Lung (tissue), 11 donors: ENCODE measurements at regions not wholly inside any gene's neighbourhood (a gene's known extent, or its start where the extent isn't known, plus 50 kb on each side); places are given as distances from the start of the nearest gene placed in this dataset.

Experiments
- ATAC-seq: fragments of 200-7000 bp; cut with Tn5 transposase; one replicate; pipeline ENCODE4 v1.9.1; 2020; ENCODE audit warnings: moderate number of reproducible peaks; ENCODE audit not compliant: insufficient read depth, low FRiP score
- DNase-seq, 3 donors: peaks; one replicate each; pipeline ENCODE4 v3.0.0-alpha.2; 2013 to 2017
- H3K27ac ChIP-seq, 2 donors: one replicate each; pipeline ENCODE4 v1.5.1; 2013; ENCODE audit warnings: mild to moderate bottlenecking in 2 of 2, moderate library complexity in 2 of 2, control low read depth in 1 of 2, inconsistent platforms in 1 of 2, low read depth in 1 of 2, low read length in 1 of 2
- H3K27me3 ChIP-seq, 3 donors: one replicate each; pipeline ENCODE4 v1.5.1; 2013; ENCODE audit warnings: low read length in 2 of 3; ENCODE audit not compliant: control insufficient read depth in 3 of 3, insufficient read depth in 3 of 3
- H3K36me3 ChIP-seq, 4 donors: one replicate each; pipeline ENCODE4 v1.5.1; 2013; ENCODE audit warnings: low read length in 4 of 4, mild to moderate bottlenecking in 1 of 4, moderate library complexity in 1 of 4; ENCODE audit not compliant: control insufficient read depth in 4 of 4, insufficient read depth in 4 of 4
- H3K4me1 ChIP-seq, 5 donors: one replicate each; pipeline ENCODE4 v1.5.1; 2013; ENCODE audit warnings: low read length in 5 of 5, mild to moderate bottlenecking in 2 of 5, moderate library complexity in 1 of 5; ENCODE audit not compliant: control insufficient read depth in 5 of 5, insufficient read depth in 5 of 5
- H3K4me3 ChIP-seq: one replicate; pipeline ENCODE4 v1.5.1; 2013; ENCODE audit warnings: mild to moderate bottlenecking, control low read depth, moderate library complexity
- H3K9ac ChIP-seq, 2 donors: one replicate each; pipeline ENCODE4 v1.5.1; 2013; ENCODE audit warnings: low read length in 2 of 2, control low read depth in 1 of 2; ENCODE audit not compliant: insufficient read depth in 1 of 2
- H3K9me3 ChIP-seq, 4 donors: one replicate each; pipeline ENCODE4 v1.5.1; 2013; ENCODE audit warnings: low read length in 3 of 4, mild to moderate bottlenecking in 1 of 4, moderate library complexity in 1 of 4; ENCODE audit not compliant: control insufficient read depth in 4 of 4, insufficient read depth in 3 of 4
- WGBS, 2 donors: extraction: QIAGEN DNeasy Blood & Tissue Kit; methylation state at CpG; one replicate each; pipeline ENCODE4 v1.1.7; 2013; 5-methylcytosine and 5-hydroxymethylcytosine counted together
- TF ChIP-seq, protein P1 (sequence below): IDR thresholded peaks from 2 replicates; pipeline ENCODE4 v1.5.1; 2012; ENCODE audit warnings: mild to moderate bottlenecking; ENCODE audit errors: control extremely low read depth, extremely low read depth
- donor health status: control.
- donor health status: control.
- donor health status: Bipolar disorder and iron deficiency.
- donor health status: healthy.
- donor health status: DM: yes; HTN: yes; CAD: no.

DNA sequence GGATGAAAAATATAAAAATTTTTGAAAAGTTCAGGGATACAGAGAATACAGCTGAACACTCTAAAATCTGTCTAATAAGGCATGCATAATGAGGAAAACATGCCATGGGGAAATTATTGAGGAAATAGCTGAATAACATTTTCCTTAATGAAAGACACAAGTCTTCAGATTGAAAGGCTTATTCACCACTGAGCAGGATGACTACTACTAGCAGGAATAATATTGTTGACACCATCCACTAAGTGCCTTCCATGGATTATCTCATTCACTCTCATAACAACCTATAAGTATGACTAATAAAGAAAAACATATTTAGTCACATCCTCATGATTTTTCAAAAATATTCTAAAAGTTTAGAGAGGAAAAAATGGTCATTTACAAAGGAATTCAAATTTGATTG, 96.7 kb upstream of the FER start:
- Histone ChIP-seq H3K27ac (no peak overlapping the region), H3K9me3 (peaks cover 0 to 6% (median 2%) of the 10 kb centered on the region in 4 donors), H3K4me3 (no peak overlapping the region), H3K36me3 (no peaks in the 10 kb centered on the region), H3K4me1 (no peaks in the 10 kb centered on the region), H3K27me3 (no peaks in the 10 kb centered on the region), H3K9ac (no peak overlapping the region)
- ATAC-seq, result no peak
- no peak for DNase-seq
- TF ChIP-seq, protein P1, sequence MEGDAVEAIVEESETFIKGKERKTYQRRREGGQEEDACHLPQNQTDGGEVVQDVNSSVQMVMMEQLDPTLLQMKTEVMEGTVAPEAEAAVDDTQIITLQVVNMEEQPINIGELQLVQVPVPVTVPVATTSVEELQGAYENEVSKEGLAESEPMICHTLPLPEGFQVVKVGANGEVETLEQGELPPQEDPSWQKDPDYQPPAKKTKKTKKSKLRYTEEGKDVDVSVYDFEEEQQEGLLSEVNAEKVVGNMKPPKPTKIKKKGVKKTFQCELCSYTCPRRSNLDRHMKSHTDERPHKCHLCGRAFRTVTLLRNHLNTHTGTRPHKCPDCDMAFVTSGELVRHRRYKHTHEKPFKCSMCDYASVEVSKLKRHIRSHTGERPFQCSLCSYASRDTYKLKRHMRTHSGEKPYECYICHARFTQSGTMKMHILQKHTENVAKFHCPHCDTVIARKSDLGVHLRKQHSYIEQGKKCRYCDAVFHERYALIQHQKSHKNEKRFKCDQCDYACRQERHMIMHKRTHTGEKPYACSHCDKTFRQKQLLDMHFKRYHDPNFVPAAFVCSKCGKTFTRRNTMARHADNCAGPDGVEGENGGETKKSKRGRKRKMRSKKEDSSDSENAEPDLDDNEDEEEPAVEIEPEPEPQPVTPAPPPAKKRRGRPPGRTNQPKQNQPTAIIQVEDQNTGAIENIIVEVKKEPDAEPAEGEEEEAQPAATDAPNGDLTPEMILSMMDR, result no peak

- Histone ChIP-seq H3K4me1 (no peaks in the 10 kb centered on the region), H3K27me3 (no peaks in the 10 kb centered on the region), H3K9ac (no peak overlapping the region), H3K27ac (no peak overlapping the region), H3K4me3 (no peak overlapping the region), H3K9me3 (peaks cover 0 to 6% (median 2%) of the 10 kb centered on the region in 4 donors), H3K36me3 (no peaks in the 10 kb centered on the region)
- WGBS, 2 donors, result 43 to 56% methylated on average over 1 of the region's 1 CpG
- TF ChIP-seq, protein P1, result no peak
- DNase-seq (no peak), ATAC-seq (no peak)
Observed at GRCh38 chr5:108649646-108650045, 98.1 kb upstream of the FER start.

GRCh38 chr5:108649106-108649505, 98.6 kb upstream of the FER start:
- Histone ChIP-seq H3K4me1 (no peaks in the 10 kb centered on the region), H3K27me3 (no peaks in the 10 kb centered on the region), H3K4me3 (no peak overlapping the region), H3K27ac (no peak overlapping the region), H3K9me3 (peaks cover 0 to 6% (median 2%) of the 10 kb centered on the region in 4 donors), H3K36me3 (no peaks in the 10 kb centered on the region), H3K9ac (no peak overlapping the region)
- WGBS, 2 donors, result 95 to 97% methylated on average over 1 of the region's 1 CpG
- TF ChIP-seq, protein P1, result no peak
- no peak for DNase-seq
- ATAC-seq, result no peak

DNA sequence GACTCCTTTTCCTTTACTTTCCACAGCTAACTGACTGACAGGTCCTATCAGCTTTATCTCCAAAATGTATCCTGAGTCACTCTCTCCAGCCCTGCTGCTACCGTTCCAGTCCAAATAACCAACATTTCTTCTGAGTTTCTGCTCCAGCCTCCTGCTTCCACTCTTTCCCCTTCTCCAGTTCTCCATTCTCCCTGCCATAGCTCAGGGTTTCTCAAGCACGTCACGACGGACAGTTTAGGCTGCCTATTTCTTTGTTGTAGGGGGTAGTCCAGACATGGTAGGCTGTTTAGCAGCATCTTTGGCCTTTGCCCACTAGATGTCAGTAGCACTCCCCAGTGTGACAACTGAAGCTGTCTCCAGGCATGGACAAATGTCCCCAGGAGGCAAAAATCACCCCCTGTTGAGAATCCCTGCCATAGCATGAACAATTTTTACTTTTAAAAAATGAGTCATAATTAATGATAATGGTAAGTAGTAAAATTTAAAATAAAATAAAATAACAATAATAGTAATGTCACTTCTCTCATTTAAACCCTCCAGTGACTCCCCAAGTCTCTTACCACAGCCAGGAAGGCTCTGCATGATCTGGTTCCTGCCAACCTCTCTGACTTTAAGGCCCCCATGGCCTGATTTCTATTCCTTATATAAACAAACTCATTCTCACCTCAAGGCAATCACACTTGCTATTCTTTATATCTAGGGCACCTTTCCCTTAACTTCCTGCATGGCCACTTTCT, 105.4 kb upstream of the FER start:
- ATAC-seq (peak; percentile 89), DNase-seq (peak; percentile 75 to 85 (median 79))

More for the DNA sequence above, 105.4 kb upstream of the FER start:
- 3 to 4% methylated on average over 4 of the region's 4 CpGs for WGBS, 2 donors
- Histone ChIP-seq H3K27ac (no peak overlapping the region), H3K4me1 (peaks cover 0 to 5% (median 0%) of the 10 kb centered on the region in 5 donors), H3K9ac (no peak overlapping the region), H3K9me3 (peaks cover 0 to 1% (median 0%) of the 10 kb centered on the region in 4 donors), H3K4me3 (no peak overlapping the region), H3K27me3 (no peaks in the 10 kb centered on the region), H3K36me3 (no peaks in the 10 kb centered on the region)
- TF ChIP-seq, protein P1, result peak; percentile 56
